Activated CD8-positive, alpha-beta memory T cell treated with anti-CD3 and anti-CD28 coated beads for 36 hours (primary cell): ENCODE measurements at regions not wholly inside any gene's neighbourhood (a gene's known extent, or its start where the extent isn't known, plus 50 kb on each side); places are given as distances from the start of the nearest gene placed in this dataset.

Experiments used
- CTCF ChIA-PET: fragments of 350-600 bp; sonication (Branson Sonifier 250); formaldehyde crosslinking; loops from one replicate; lab custom pipeline; 2021; ENCODE audit warnings: antibody characterized with exemption; lab: Charles Lee
- POLR2A ChIA-PET: fragments of 350-600 bp; sonication (Branson Sonifier 250); formaldehyde crosslinking; loops from one replicate; lab custom pipeline; 2021; ENCODE audit warnings: antibody characterized with exemption; lab: Charles Lee

DNA sequence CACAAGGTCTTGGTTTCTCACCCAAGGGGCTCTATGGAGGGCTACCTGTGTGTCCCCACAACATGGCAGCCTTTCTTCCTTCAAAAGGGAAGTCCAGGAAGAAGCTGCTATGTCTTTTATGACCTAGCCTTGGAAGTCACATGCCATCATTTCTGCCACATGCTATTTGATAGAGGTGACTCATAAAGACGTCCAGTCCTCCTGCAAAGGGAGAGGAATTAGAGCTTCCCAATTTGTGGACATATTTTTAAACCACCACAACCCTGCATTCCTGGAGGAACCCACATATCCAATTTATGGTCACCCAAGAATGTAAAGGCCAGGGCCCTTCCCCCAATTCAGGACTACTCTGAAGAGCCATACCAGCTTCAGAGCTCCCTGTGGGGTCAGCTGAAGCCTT lies 246.2 kb downstream of the CYP26B1 start:
- POLR2A ChIA-PET = no interaction called here
- CTCF ChIA-PET = no interaction called here

DNA sequence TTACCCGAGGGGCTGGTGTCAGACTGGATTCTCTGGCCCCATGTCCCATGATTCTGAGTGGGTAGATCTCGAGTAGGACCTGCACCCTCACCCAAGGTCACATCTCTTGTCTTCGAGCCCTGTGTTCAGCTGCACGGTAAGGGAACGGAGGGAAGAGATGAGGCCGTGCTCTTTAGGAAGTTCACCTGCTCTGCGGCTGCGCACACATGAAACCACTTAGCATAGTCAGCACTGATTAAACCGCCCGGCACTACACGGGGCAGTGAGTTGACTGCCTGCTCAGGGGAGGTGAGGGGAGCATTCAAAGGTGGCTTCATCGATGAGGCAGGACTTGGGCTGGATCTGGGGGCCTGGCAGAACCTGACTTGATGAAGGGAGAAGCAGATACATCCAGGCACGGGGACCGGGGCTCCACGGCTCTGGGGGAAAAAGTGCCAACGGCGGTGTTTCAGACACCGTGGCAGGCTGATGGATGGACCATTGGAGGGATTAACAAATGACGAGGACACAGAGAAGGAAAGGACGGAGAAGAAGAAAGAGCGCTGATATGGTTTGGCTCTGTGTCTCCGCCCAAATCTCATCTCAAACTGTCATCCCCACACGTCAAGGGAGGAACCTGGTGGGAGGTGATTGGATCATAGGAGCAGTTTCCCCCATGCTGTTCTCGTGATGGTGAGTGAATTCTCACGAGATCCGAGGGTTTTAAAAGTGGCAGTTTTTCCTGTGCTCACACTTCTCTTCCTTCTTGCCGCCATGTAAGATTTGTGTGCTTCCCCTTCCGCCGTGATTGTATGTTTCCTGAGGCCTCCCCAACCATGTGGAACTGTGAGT lies 248.6 kb downstream of the CYP26B1 start:
- CTCF ChIA-PET = no interaction called here
- POLR2A ChIA-PET = no interaction called here

DNA sequence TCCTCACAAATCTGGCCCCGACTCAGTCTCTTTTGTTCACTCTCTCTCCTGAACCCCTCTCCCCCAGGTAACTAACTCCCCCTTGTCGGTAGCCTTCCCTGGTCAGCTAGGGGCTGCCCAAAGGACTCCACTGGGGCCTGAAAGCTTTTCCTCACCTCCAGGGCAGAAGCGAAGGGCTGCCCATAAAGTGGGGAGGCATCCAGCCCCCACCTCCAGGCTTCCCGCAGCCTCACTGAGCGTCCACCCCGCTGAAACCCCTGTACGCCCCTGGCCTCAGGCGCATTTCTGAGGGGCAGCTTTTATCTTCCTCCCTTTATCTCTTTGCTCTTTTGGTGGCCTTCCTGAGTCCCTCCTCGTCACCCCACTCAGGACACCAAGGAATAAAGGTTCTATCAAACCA lies 249.3 kb downstream of the CYP26B1 start:
- ChIA-PET POLR2A (no interaction called here), CTCF (no interaction called here)

DNA sequence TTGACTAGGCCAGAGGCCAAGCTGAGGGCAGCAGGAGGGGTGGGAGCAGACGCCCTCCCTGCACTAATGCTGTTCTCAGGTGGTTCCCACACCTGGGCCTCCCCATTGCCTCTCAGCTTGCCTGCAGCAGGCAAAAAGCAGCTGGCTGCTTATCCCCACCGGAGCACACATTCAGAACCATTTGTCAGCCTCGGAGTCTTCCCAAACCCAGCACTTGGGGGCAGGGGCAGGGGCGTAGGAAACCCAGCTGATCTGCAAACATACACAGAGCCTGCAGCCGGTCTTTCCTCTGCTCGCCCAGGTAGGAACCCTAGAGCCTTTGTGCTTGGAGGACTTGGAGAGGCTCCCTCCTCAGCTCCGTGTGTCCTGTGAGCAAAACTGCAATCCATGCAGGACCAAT lies 249.8 kb downstream of the CYP26B1 start:
- POLR2A ChIA-PET = no interaction called here
- CTCF ChIA-PET = no interaction called here

DNA sequence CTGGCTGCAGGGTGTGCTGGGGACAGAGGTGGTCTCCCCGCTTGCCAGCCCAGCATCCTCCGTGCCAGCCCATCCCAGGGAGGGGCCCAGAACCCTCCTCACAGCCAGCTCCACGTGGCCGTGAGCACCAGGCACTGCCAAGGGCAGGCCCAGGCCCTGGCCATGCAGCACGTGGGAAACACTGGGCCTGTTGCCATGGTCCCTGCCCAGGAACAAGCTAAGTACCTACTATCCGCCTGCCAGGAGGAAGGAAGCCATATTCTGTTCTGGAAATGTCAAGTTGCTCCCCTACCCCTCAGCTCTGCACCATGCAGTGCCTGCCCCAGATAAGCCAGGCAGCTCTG lies 250.6 kb downstream of the CYP26B1 start:
- ChIA-PET CTCF (no interaction called here), POLR2A (no interaction called here)

DNA sequence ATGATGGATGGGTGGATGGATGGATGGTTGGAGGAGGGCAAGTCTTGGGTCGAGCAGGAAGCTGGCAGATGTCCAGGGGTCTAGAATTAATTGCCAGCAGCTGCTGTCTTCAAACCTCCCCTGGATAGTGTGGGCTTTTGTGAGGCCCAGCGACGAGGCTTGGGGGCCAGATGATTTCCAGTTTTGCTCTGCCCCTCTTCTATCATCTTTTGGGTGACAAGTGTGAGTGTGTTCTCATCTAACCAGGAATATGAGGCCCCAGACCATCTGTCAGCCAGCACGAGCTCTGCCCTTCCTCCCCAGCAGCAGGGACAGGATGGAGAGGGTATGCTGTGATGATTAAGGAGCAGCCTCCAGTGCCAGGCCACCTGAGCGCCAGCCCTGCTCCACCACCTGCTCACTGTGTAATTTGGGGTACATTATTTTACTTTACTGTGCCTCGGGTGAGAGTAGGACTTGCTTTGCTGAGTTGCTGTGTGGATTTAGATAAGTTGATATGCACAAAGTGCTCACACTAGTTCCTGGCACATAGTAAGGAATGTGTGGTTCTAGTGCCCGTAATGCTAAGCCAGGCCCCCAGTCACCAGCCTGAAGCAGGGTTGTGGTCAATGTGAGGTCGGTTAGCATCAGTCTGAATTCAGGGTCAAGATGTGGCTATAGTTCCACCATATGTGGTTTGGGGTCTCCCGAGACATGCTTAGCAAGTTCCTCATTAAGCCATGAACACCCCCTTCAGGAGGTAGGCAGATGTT lies 251.1 kb downstream of the CYP26B1 start:
- CTCF ChIA-PET = no interaction called here
- POLR2A ChIA-PET = no interaction called here

DNA sequence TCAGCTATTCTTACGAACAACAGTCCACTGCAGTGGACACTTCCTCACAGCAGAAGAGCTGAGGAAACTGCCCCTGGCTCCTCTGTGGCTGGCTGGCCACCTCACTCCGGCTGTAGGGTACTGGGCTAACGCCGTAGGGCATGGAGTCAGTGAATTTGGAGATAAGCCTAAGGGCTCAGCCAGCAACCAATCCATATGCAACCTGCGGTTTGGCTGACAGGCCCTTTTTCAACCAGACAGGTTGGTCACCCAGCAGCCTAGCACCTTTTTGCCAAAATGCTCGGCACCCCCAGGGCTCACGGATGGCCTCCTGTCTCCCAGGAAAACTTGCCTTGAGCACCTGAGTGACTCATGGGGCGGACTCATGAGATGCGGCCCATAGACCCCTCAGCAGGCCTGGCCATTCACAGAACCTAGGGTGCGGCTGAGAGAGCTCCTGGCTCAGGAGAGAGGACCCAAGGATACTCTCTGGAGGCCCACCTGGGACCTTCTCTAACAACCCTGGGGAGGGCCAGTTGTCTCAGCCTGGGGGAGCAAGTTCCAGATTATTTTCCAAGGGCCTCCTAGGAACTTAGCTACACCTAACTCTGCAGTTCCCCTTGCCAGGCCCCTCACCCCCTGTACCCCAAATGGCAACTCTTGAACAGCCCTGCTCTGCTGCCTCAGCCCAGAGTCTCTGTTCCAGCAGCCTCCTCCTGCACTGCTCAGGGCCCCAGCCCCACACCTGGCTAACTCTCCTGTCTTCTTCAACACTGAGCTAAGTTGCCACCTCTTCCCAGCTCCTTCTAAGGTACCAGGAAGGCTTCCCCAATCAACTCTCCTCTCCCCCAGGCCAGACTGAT lies 252.1 kb downstream of the CYP26B1 start:
- POLR2A ChIA-PET = no interaction called here
- CTCF ChIA-PET = no interaction called here

DNA sequence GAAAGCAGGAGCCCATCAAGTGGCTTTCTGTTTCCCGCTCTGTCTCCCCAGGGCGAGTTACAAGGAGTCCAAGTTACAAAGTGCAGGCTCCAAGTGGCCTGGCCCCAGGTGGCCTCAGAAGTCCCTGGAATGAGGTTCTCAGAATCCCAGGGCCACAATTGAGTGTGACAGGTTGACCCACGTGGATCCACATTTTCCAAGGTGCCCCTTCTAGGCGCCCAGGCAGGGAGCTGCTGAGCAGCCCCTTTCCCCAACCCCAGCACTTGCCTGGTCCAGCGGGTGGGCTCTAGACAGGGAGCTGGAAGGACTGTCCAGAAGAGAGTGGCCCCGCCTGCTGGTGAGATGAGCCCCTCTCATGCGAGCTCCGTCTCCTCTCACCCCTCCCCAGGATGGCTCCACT lies 253.4 kb downstream of the CYP26B1 start:
- POLR2A ChIA-PET = no interaction called here
- CTCF ChIA-PET = no interaction called here

DNA sequence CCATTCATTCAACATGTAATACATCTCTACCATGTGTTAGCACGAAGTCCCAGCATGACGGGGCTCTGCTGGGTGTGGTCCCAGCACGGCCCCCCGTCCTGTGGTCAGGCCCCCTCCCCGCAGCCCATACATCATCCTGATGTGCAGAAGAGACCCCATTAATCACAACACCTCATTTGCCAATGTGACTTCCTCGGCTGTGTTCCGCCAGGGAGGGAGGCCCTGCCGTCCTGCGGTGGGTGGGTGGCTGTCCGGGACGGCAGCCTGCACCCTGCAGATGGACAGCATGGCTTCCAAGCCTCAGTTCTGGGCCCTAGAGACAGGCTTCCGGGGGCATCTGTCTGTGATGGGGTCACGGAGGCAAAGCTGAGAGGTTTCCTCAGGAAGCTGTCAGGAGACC lies 254.0 kb downstream of the CYP26B1 start:
- CTCF ChIA-PET = no interaction called here
- POLR2A ChIA-PET = no interaction called here

DNA sequence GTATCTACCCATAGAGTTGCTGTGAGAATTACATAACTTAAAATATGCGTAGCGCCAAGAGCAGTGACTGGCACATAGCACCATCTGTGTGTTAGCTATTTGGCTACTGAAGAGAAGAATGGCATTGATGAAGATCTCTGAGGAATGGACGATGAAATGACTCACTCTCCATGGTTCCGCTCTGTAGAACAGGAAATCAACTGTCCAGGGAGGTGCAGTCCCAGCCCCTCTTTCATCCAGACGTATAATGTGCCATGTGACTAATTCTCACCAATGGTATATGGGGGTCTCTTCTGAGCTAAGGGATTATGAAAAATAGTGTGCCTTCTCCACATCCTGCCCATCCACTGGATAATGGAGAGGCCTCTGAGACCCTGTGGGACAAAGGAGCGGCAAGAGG lies 254.8 kb downstream of the CYP26B1 start:
- CTCF ChIA-PET = no interaction called here
- POLR2A ChIA-PET = no interaction called here

DNA sequence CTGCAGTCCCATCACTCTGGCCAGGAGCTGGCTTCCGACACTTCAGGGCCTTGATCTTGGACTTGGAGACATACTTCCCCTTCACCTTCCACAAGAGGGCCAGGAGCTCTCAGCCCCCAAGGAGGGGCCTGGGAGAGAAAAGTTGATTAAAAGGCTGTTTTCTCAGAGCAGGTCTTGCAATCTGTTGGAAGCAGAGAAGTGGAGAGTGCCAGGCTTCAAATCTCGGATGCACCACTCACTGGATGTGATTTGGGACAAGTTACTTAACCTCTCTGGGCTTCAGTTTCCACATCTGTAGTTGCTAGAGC lies 255.3 kb downstream of the CYP26B1 start:
- ChIA-PET CTCF (no interaction called here), POLR2A (no interaction called here)

DNA sequence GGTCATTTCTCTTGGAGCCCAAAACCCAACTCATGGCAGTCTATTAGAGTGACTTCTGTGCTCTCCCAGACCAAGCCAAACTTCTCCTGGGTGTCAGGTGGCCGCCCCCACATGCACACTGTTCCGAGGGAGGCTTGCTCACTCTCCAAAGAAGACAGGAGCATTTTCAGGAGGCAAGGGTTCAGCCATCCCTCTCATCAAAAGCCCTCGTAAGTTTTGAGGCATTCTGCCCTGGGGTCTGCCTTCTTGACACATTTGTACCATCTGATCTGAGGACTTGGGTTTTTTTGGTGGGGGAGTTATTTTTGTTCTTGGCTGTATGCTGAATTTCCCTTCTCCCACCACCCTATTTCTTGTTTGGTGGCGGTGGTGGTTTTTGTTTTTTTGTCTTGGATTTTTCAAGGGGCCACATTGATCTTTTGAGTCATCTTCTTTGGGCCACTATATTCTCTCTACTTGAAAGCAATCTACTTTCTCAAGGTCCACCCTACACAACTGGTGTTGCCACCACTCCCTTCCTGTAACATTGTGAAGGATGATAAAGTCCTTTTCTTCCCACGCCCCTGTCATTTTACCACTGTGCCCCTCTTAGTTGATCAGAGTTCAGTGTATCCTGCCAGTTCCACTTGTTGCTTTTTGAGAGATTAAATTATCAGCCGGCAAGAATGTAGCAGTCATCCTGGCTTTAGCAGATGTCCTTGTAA lies 255.8 kb downstream of the CYP26B1 start:
- CTCF ChIA-PET = no interaction called here

DNA sequence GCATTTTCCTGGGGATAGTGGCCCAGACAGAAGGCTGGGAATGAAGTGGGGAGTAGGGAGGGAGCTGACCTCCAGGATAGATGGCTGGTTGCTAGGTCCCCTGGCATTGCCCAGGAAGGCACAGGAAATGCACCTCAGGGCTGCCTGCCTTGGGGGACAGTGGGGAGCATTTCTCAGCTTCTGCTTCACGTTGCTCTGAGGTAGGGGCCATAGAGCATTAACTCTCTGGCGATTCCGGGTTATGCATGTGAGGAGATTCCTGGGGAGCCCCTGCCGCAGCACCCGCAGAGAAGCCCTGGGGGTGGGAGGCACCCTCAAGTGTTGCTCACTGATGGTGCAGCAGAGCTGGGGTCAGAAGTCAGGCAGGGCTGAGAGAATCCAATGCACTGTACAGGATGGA lies 256.5 kb downstream of the CYP26B1 start:
- CTCF ChIA-PET = no interaction called here
- POLR2A ChIA-PET = no interaction called here

More for the DNA sequence above, 255.8 kb downstream of the CYP26B1 start:
- POLR2A ChIA-PET = no interaction called here

DNA sequence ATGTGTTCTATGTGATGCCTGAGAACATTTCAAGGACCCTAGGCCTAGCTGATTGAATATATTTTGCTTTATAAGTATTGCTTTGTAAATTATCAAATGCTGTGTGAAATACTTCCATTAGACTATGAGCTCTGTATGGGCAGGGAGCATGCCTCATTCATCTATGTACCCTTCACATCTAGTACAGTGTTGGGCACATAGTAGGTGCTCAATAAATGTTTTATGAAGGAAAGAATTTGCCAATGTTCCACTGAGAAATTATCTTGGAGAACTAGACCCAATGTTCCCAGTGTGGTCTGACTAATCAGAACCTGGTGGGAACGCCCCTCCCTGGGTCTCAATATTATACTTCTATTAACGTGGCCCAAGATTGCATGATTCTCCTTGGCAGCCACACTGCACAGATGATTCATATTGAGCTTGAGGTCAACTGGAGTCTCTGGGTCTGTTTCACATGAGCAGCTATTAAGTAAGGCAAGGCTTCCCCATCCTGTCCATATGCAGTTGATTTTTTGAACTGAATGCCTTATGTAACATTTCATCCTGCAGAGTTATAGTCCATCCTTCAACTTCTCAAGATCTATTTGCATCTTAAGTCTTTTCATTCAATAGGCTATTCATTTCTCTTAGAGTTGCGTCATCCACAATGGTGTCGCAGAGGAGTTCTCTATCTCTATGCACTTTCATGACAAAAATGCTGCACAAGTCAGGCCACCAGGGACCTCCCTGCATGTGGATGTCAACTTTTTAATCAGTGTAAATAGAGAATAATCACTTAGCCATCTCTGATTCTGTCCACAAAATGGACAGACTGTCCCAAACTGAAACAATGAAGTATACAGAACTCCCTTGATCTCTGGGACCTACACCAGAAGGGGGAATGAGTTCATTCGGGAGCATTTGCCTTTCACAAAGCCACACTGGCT lies 257.6 kb downstream of the CYP26B1 start:
- POLR2A ChIA-PET = no interaction called here

DNA sequence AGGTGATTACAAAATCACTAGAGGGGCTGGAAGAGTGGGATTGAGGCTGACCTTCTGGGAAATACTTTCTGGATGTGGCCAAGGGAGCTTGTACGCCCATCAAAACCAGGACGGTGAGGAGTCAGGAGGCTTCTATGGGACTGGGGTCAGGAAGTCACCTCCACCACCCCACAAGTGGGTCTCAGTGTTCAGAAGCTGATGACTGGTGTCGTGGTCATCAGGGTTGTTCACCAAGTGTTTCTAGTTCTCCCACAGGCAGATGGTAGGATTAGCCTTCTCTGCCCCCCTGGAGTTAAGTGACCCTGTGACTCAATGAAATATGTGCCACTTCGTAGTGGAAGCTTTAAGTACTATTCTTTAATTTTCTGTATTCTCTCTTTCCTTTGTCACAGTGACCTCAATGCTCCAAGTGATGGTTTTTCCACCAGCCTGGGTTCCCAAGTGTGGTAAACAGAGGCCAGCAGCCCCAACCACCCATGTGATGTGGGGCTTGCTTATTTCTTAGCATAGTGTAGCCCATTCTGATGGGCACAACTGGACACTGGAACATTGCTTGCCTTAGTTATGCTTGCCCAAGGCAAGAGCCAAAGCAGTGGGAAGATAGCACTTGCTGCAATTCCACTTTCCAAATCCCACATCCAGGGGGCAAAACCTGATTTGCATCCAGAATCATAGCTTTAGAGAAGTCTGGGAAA lies 258.8 kb downstream of the CYP26B1 start:
- CTCF ChIA-PET = no interaction called here
- POLR2A ChIA-PET = no interaction called here

More for the DNA sequence above, 257.6 kb downstream of the CYP26B1 start:
- CTCF ChIA-PET = no interaction called here

DNA sequence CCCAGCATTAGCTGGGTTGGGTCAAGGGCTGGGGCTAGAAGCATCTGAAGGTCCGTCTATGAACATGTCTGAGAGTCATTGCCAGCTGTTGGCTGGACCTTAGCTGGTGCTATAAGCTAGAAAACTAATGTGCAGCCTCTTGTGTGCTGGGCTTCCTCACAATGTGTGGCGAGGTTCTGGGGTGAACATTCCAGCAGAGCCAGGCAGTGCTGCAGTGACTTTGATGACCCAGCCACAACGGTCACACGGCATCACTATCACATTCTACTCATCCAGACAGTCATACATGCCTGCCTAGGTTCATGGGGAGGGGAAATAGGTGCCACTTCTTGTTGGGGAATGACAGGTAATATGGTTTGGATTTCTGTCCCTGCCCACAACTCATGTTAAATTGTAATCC lies 260.5 kb downstream of the CYP26B1 start:
- ChIA-PET POLR2A (no interaction called here), CTCF (no interaction called here)

DNA sequence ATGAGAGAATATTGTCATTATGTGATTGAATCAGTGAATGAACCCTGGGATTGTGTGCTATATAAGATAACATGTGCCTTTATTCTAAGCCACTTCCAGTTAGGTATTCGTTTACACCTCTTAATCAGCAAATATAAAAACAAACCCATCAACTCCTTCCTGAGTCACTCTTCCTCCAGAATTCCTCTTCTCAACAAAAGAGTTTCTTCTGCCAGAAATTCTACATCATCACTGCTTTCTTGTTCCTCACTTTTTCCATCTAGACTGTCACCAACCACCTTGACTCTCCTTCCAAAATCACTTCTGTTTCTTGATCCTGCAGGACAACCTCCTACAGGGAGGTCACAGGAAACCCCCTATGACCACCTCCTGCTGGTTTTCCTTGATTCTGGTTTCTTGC lies 261.4 kb downstream of the CYP26B1 start:
- POLR2A ChIA-PET = no interaction called here
- CTCF ChIA-PET = no interaction called here

DNA sequence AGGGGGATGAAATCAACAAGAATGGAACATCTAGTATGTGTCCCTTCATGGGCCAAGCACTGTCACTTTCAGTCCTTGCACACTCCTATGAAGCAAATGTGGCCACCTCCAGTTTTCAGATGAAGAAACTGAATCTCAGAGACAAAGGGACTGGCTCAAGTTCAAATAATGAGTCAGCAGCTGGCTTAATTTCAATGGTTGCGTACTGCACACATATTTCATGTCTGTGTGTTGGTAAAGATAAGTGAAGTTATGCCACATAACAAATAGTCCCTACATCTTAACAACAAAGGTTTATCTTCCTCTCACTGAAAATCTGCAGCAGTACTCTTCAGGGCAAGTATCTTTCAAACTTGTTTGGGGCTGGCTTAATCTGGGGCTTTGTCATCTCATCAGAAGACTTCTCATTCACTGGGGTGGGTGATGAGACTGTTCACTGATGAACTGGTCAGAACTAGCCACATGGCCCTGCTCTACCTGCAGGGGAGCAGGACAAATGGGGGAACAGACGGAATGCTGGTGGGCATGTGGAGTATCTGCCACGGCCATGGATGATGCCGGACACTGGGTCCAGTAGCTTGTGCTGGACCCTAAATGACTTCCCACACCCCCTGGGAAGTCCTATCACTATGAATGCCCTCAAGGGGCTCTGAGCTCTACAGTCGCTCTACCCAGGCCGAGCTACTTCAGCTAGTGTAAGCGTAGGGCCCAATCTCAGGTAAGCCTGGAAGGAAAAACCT lies 263.2 kb downstream of the CYP26B1 start:
- CTCF ChIA-PET = no interaction called here

More for the DNA sequence above, 263.2 kb downstream of the CYP26B1 start:
- POLR2A ChIA-PET = no interaction called here
